22Rv1 (cell line): ENCODE measurements at regions not wholly inside any gene's neighbourhood (a gene's known extent, or its start where the extent isn't known, plus 50 kb on each side); places are given as distances from the start of the nearest gene placed in this dataset.

Experiments used
- H3K27ac ChIP-seq: fragments of 450-650 bp; 2 replicates; pipeline ENCODE4 v1.5.1; 2017
- ZFX ChIP-seq: fragments of 450-650 bp; IDR thresholded peaks from 2 replicates; pipeline ENCODE4 v1.6.1; 2017; ENCODE audit warnings: antibody characterized with exemption, borderline replicate concordance
- TF ChIP-seq, protein P1 (sequence below): fragments of 450-650 bp; IDR thresholded peaks from 2 replicates; pipeline ENCODE4 v1.5.1; 2017; ENCODE audit warnings: mild to moderate bottlenecking

DNA sequence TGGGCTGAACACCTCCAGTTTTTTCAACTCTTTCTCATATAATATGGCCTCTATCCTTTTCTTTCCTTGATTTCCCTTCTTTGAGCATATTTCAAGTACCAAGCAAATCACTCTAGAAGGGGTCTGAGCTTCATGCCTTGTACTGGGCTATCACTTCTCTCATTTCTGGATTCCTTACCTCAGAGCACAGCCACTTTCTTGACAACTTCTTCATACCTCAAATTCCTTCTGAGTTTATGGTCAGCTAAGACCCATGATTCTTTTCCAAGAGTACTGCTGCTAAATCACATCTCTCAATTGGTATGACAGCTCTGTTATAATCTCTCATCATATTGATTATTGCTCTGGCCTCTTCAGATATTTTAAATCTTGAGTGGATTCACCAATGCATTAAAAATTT lies 224.8 kb upstream of the ZBED5 start:
- TF ChIP-seq, protein P1, sequence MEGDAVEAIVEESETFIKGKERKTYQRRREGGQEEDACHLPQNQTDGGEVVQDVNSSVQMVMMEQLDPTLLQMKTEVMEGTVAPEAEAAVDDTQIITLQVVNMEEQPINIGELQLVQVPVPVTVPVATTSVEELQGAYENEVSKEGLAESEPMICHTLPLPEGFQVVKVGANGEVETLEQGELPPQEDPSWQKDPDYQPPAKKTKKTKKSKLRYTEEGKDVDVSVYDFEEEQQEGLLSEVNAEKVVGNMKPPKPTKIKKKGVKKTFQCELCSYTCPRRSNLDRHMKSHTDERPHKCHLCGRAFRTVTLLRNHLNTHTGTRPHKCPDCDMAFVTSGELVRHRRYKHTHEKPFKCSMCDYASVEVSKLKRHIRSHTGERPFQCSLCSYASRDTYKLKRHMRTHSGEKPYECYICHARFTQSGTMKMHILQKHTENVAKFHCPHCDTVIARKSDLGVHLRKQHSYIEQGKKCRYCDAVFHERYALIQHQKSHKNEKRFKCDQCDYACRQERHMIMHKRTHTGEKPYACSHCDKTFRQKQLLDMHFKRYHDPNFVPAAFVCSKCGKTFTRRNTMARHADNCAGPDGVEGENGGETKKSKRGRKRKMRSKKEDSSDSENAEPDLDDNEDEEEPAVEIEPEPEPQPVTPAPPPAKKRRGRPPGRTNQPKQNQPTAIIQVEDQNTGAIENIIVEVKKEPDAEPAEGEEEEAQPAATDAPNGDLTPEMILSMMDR = no peak
- no peak for TF ChIP-seq ZFX
- H3K27ac ChIP-seq = no peak overlapping the region

DNA sequence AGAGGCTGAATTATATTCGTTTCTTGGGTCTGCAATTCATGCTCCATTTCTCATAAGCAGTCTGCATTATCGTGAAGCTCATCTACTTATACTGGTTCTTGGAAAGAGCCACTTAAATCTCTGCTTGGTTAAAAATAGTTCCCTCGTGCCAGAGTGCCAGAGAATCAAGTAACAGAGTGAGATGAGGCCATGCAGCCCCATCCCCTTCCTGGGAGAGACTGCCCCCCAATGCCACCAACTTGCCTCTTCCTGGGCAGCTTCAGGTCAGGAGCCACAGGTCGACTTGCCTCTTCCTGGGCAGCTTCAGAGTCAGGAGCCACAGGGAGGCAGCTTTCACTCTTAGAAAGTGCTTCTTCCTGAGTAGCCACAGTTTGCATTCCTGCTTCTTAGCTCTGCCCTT lies 223.9 kb upstream of the ZBED5 start:
- TF ChIP-seq ZFX = no peak
- TF ChIP-seq, protein P1 = no peak
- no peak overlapping the region for H3K27ac ChIP-seq

DNA sequence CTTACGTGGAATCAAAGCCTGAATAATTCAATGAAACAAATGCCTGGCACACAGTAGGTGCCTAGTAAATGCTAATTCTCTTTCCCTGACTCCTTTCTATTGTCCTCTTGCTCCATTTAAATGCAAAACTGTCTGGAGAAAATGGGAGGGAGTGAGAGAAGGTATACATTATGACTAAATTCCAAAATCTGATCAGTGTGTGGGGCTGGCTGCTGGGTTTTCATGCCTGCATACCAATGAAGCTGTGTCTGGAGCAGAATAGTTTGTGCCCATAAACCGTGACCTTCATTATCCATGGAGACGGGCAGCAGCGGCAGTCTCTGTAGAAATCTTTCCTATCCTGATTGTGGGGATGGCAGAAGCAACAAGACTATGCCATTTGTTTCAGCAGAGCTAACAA lies 223.4 kb upstream of the ZBED5 start:
- no peak overlapping the region for H3K27ac ChIP-seq
- no peak for TF ChIP-seq ZFX
- TF ChIP-seq, protein P1 = no peak

DNA sequence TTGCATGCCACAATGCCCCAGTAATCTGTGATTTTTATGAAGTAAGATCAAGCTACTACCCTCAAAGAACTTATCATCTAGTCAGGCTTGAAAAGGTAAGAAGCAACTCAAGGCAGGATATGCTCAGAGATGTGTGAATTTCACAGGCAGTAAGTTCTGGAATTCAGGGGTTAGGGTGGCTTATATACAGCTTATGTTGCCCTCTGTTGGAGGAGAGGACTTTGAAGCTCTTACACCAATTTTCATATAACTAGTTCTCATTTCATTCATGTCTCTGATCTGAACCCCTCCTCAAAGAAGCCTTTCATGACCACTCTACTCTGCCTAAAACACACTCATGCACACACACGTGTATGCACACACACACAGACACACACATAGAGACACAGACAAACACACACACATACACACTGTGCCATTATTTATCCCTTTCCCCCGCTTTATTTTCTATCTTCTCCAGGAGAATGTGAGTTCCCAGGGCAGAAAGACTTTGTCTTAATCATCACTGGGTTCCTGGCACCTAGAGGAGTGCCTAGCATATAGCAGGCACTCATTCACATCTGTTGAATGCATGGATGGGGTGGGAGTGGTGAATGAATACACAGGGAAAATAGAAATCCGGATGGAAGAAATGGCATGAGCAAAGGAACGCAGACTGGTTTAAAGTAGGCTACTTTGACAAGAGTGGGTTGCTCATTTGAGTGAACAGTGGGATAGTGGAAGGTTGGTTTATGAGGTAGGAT lies 220.7 kb upstream of the ZBED5 start:
- no peak for TF ChIP-seq ZFX
- TF ChIP-seq, protein P1 = no peak
- no peak overlapping the region for H3K27ac ChIP-seq

DNA sequence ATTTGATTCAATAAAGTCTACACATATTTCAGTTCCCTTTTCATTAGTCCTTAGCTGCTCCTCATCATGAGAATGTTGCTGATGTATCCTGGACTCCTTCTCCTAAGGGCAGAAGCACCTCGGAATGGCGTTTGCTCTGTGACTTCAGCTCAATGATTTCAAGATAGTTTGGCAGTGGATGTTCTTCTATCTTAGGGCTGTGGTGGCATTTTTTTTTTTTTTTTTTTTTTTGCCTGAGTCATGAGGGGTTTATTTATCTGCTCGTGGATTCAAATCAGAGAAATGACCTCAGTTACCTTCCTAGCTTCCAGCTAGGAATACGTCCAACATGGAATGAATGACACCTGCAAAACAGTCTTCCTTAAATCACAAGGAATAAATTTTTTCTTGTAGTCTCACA lies 220.0 kb upstream of the ZBED5 start:
- no peak for TF ChIP-seq ZFX
- TF ChIP-seq, protein P1 = no peak
- no peak overlapping the region for H3K27ac ChIP-seq

DNA sequence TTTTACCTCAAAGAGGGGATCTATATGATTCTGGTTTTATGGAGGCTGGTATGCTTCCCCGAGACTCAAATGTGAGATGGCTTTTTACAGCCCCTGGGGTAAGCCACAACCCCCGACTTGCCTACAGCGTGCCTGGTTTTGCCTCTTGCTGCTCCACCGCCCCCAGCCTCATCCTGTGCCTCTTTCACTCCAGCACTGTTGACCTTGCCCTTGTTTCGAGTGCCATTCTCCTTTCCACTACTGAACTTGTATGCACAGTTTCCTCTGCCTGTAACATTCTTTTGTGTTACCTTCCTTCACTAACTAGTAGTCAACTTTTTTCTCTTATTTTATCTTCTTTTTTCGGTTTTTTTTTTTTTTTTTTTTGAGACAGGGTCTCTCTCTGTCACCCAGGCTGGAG lies 219.0 kb upstream of the ZBED5 start:
- no peak overlapping the region for H3K27ac ChIP-seq
- TF ChIP-seq ZFX = no peak
- TF ChIP-seq, protein P1 = no peak

DNA sequence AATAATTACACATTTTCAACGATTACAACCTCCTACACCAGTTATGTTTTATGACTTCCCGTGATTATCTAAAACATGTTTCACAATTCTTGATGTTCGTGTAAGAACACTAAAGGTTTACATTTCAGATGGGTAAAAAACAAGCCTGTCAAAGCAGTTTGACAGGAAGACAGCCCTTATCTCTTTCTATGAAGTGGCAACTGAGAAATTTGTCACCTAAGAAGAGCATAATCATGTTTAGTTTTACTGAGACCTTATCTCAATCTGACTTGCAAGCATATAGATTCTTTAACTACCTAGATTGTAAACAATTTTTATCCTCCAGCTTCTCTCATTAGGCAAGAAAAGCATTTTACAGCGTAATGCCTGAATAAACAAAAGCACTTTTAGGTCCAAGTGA lies 218.4 kb upstream of the ZBED5 start:
- H3K27ac ChIP-seq = no peak overlapping the region
- TF ChIP-seq, protein P1 = no peak
- no peak for TF ChIP-seq ZFX
